T-helper 17 cell (primary cell): ENCODE measurements at regions not wholly inside any gene's neighbourhood (a gene's known extent, or its start where the extent isn't known, plus 50 kb on each side); places are given as distances from the start of the nearest gene placed in this dataset.
"Not testable (repeated sequence)": the region's sequence is repeated elsewhere in the genome, so short reads cannot be mapped to it uniquely, and the experiment has no call there.

ENCODE experiments used
- ATAC-seq: fragments of 150-1000 bp; cut with Tn5 transposase; 2 replicates; pipeline ENCODE4 v1.10.0; 2021; ENCODE audit warnings: mild to moderate bottlenecking, moderate library complexity
- DNase-seq, 3 donors: peaks; one replicate each; pipeline versions ENCODE4 v3.0.0 to v3.0.0-alpha.2; 2020 to 2021
- H3K9me3 ChIP-seq: one replicate; pipeline ENCODE4 v1.7.0; 2013; ENCODE audit warnings: low read length, mild to moderate bottlenecking; ENCODE audit not compliant: control insufficient read depth, poor library complexity, severe bottlenecking
- H3K27ac Mint-ChIP-seq: one replicate; pipeline ENCODE4 v1.8.0; 2022; ENCODE audit warnings: mild to moderate bottlenecking, moderate library complexity, mixed read lengths
- H3K27me3 Mint-ChIP-seq: one replicate; pipeline ENCODE4 v1.8.0; 2022; ENCODE audit warnings: mixed read lengths
- H3K36me3 Mint-ChIP-seq: one replicate; pipeline ENCODE4 v1.8.0; 2022; ENCODE audit warnings: low read depth, mixed read lengths
- H3K4me1 Mint-ChIP-seq: one replicate; pipeline ENCODE4 v1.8.0; 2022; ENCODE audit warnings: mild to moderate bottlenecking, mixed read lengths
- H3K4me3 Mint-ChIP-seq: one replicate; pipeline ENCODE4 v1.8.0; 2022; ENCODE audit warnings: mild to moderate bottlenecking, moderate library complexity, mixed read lengths

DNA sequence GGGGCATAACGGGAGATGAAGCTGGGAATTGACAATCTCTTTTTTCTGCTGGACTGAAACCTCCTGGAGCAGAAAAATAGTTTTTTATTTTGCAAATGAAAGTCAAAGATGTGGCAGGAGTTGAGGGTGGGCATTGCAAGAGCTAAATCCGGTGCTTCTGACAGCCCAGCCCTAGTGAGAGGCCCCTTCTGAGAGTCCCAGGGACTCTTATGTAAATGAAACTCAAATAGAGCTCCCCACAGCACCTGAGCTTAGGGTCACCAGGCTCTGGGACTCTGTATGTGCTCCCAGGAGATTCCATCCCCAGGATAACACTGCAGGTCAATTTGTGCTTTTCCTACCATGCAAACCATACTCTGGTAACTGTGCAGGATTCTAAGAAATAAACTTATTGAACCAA lies 192.8 kb downstream of the ANKRD30B start:
- no peaks in the 10 kb centered on the region for H3K36me3 Mint-ChIP-seq
- H3K9me3 ChIP-seq = no peaks in the 10 kb centered on the region
- ATAC-seq (no peak), DNase-seq (no peak)
- no peak overlapping the region for H3K4me3 Mint-ChIP-seq
- no peaks in the 10 kb centered on the region for H3K4me1 Mint-ChIP-seq
- H3K27ac Mint-ChIP-seq = no peak overlapping the region
- peaks cover 10% of the 10 kb centered on the region for H3K27me3 Mint-ChIP-seq

DNA sequence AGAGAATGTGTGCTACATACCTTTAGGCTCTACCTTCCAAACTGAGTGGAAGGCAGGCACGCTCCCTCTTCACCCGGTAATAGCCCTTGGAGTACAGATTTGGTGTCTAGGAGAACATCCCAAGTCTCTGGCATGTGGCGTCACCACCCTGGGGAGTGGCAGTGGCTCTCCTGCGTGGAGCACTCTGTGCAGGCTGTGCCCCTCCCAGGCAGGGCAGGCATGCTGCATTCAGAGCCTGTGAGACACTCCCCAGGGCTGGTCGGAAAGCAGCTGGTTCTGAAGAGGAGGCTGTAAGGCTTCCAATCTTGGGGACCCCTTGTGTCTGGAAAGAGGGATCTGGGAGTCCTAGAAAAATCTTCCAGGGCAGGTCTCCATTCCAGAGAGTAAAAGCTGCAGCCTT lies 193.3 kb downstream of the ANKRD30B start:
- H3K9me3 ChIP-seq = no peaks in the 10 kb centered on the region
- no peak overlapping the region for H3K27ac Mint-ChIP-seq
- no peaks in the 10 kb centered on the region for H3K36me3 Mint-ChIP-seq
- DNase-seq (no peak), ATAC-seq (no peak)
- peaks cover 10% of the 10 kb centered on the region for H3K27me3 Mint-ChIP-seq
- H3K4me1 Mint-ChIP-seq = no peaks in the 10 kb centered on the region
- H3K4me3 Mint-ChIP-seq = no peak overlapping the region

DNA sequence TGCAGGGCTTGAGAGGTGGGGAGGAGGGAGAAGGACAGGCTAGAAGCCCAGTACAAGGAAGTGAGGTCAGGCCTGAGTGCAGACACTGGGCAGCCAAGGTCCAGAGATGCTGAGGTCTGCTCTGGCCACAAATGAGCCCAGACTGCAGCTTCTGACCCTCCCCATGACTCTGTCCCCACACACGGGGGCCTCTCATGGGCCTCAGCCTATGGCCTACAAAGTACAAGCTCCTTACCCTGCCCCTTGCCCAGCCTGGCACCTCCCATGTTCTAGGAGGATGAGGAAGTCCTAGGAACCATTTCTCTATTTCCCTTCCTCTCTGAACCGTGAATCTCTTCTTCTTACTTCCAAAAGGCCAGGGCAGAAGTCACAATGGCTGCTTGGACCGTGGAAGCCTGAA lies 193.8 kb downstream of the ANKRD30B start:
- H3K4me3 Mint-ChIP-seq = no peak overlapping the region
- no peak overlapping the region for H3K27ac Mint-ChIP-seq
- H3K36me3 Mint-ChIP-seq = no peaks in the 10 kb centered on the region
- DNase-seq (no peak), ATAC-seq (no peak)
- H3K9me3 ChIP-seq = no peaks in the 10 kb centered on the region
- H3K4me1 Mint-ChIP-seq = no peaks in the 10 kb centered on the region
- H3K27me3 Mint-ChIP-seq = peaks cover 10% of the 10 kb centered on the region

DNA sequence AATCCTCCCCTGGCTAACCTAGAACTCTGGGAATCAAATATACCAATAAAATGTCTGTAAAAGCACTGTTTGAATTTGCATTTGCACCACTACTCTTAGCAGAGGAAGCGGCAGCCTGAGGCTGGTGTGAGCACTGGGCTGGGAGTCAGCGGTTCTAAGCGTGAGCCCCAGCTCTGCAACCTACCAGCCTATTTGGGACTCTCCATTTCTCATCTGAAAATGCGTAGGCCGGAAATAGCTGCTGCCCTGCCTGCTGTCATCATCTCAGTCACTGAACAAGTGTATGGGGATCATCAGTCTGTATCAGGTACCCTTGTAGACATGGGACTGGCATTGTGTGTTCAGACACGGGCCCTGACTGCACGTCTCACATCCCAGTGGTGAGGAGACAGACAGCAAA lies 194.3 kb downstream of the ANKRD30B start:
- Mint-ChIP-seq H3K27me3 (peaks cover 10% of the 10 kb centered on the region), H3K36me3 (no peaks in the 10 kb centered on the region), H3K4me3 (no peak overlapping the region), H3K27ac (no peak overlapping the region), H3K4me1 (no peaks in the 10 kb centered on the region)
- ATAC-seq (no peak), DNase-seq (no peak)
- H3K9me3 ChIP-seq = no peaks in the 10 kb centered on the region

DNA sequence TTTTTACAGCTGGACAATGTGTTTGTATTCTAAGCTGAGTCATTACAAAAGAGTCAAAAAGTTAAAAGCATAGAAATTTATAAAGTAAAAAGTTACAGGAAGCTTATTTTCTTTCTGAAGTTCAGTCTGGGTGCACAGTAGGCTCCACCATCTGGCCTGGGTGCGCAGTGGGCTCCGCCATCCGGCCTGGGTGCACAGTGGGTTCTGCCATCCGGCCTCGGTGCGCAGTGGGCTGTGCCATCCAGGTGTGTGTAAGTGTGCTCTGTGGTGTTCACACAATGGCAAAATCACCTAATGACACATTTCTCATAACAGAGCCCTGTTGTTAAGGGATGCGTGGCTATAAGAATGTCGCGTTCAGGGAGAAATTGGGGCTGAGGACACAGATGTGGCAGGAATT lies 195.5 kb downstream of the ANKRD30B start:
- H3K9me3 ChIP-seq = no peaks in the 10 kb centered on the region
- no peaks in the 10 kb centered on the region for H3K4me1 Mint-ChIP-seq
- no peak overlapping the region for H3K27ac Mint-ChIP-seq
- H3K36me3 Mint-ChIP-seq = no peaks in the 10 kb centered on the region
- H3K4me3 Mint-ChIP-seq = no peak overlapping the region
- ATAC-seq (no peak), DNase-seq (no peak)
- peaks cover 4% of the 10 kb centered on the region for H3K27me3 Mint-ChIP-seq

DNA sequence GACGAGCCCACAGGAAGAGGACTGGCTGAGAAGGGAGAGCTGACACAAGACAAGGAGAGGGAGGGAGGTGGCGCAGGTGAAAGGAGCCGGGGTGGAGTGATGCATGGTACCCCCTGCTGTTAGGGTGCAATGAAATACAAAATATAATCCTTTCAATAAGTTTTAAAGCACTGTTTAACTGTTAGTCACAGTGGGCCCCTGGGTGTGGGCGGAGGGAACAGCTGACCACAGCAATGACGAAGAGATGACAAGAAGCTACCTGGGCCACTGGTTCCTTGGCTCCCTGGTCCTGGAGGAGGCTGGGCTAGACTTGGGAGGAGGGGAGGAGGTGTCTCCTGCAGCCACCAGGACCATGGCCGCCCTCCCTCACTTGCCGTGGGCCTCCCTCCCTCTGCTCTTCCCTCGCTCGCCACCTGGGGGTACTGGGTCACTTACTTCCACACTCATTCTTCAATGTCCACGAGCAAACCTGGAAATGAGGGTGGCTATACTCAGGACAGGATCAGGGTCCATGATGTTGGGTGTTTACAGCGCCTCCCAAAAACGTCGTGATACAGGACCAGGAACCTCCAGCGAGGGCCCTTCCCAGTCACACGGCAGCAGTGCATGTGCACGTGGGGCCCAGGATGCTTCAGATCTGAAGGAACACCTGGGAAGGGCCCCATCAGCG lies 196.1 kb downstream of the ANKRD30B start:
- Mint-ChIP-seq H3K4me3 (no peak overlapping the region), H3K36me3 (no peaks in the 10 kb centered on the region), H3K27me3 (no peaks in the 10 kb centered on the region), H3K4me1 (no peaks in the 10 kb centered on the region), H3K27ac (no peak overlapping the region)
- no peak for ATAC-seq
- no peak for DNase-seq
- no peaks in the 10 kb centered on the region for H3K9me3 ChIP-seq

DNA sequence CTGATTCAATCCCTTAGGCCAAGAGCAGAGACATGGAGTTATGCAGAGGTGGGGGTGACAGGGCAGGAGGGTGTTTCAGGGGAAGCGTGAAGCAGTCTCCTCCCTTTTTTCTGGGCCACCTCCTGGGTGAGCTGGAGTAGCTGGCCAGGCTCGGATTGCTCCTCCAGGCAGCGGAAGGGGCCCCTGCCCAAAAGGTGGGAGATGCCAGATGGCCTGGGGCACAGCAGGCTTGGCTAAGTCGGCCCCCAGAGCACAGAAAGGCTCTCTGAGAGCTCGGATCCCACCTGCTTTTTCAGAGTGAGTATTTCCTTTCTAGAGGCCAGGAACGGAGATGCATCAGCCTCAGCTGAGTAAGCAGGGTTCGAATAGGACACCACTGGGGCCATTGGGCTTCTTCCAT lies 196.9 kb downstream of the ANKRD30B start:
- Mint-ChIP-seq H3K4me3 (no peak overlapping the region), H3K27ac (no peak overlapping the region), H3K4me1 (no peaks in the 10 kb centered on the region), H3K36me3 (no peaks in the 10 kb centered on the region), H3K27me3 (no peaks in the 10 kb centered on the region)
- H3K9me3 ChIP-seq = no peaks in the 10 kb centered on the region
- DNase-seq = no peak
- ATAC-seq = no peak

DNA sequence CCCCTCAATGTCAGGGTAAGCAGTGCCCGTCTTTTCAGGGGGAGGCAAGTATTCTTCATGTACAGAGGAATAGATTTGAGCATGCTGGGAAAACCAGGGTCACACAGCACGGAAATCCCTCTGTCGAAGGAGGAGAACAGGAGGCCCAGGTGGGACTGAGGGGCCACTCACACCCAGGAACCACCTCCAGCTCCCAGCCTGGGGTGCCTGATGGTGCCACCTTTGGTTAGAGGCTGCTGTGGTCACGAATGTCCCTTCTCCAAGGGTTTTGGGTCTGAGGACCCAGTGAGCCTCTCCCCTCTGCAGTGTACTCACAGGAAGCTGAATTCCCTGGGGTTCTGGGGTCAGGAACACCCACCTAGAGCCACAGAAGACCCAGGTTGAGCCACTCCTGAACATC lies 197.3 kb downstream of the ANKRD30B start:
- Mint-ChIP-seq H3K36me3 (no peaks in the 10 kb centered on the region), H3K27me3 (no peaks in the 10 kb centered on the region), H3K4me3 (no peak overlapping the region), H3K4me1 (no peaks in the 10 kb centered on the region), H3K27ac (no peak overlapping the region)
- DNase-seq (no peak), ATAC-seq (no peak)
- no peaks in the 10 kb centered on the region for H3K9me3 ChIP-seq

DNA sequence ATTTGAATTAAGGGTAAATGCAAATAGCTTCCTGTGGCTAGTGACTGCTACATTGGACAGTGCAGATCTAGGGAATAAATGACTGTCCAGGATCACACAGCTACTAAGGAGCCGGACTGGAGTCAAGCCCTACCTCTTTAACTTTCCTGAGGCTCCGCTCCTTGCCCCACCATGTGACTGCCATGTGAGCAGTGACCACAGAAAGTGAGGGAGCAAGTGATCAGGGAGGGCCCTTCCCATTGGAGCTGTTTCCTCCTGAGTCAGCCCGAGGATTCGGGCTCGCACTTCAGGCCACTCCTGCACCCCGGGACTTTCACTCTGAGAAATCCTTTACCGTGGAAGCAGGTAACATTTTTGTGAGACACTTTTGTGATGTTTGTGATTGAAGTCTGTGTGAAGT lies 198.0 kb downstream of the ANKRD30B start:
- no peaks in the 10 kb centered on the region for H3K4me1 Mint-ChIP-seq

DNA sequence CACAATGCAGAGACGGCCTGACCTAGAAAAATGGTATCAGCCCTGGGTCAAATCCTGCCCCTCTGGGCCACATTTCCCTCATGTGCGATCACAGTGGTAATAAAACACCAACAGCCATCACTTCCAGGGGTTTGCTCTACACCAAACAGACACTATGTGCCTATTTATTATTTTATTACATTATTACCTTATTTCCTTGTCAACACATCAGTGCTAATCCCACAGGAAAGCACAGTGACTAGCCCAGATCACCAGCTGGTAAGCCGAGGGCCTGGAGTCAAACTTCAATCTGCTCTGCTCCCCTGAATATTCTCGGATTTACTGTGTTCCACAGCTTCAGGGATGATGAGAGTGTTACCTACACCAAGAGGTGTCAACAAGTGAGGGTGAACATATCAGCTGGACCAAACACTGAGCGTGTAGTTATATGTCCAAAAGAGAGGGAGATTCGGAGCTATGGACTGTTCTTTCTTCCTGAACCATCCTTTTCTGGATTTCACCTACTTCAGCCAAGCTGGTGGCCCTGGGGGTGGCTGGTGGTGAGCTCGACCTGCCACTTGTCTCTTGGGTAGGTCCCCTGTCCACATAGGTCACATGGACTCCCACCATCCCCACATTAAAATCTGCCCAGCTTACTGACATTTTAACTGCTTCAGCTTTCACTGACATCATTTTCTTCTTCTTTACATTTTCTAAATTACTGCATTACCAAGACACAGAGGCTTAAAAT lies 198.9 kb downstream of the ANKRD30B start:
- H3K27me3 Mint-ChIP-seq, H3K4me1 Mint-ChIP-seq, H3K36me3 Mint-ChIP-seq, H3K27ac Mint-ChIP-seq, ATAC-seq, DNase-seq, H3K9me3 ChIP-seq, H3K4me3 Mint-ChIP-seq: not testable (repeated sequence)

More for the DNA sequence above, 198.0 kb downstream of the ANKRD30B start:
- no peaks in the 10 kb centered on the region for H3K9me3 ChIP-seq
- Mint-ChIP-seq H3K36me3 (no peaks in the 10 kb centered on the region), H3K4me3 (no peak overlapping the region), H3K27ac (no peak overlapping the region), H3K27me3 (no peaks in the 10 kb centered on the region)
- no peak for DNase-seq
- ATAC-seq = no peak

DNA sequence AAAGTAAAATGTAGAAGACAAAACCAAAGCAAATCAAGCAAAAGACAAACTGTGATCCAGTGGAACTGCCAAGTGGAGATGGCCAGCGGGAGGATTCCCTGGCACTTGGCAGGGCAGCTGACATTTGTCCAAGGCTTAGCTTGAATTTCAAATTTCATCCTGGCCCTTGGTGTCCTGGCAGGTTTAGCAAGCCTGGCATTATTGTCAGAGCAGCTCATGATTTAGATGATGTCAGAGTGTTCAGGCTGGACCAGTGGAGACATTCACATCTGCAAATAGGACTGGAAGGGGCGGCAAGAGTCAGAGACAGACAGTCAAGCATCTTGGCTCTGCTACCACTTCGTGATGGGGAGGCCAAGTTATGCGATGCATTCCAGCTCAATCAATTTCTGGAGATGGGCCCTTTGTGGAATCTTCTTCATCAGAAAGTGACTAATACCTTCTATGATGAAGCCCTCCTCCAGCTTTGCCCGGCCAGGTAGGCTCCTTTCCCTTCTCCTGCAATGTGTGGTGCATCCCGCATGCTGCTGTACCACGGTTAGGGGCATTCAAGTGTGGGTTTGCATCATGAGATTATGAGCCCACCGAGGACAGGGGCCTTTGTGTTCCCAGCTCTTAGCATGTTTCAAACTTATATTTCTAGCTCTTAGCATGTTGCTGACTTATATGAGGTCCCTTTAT lies 199.7 kb downstream of the ANKRD30B start:
- Mint-ChIP-seq H3K36me3 (no peaks in the 10 kb centered on the region), H3K4me3 (no peak overlapping the region), H3K27ac (no peak overlapping the region), H3K4me1 (no peaks in the 10 kb centered on the region), H3K27me3 (no peaks in the 10 kb centered on the region)
- H3K9me3 ChIP-seq = no peaks in the 10 kb centered on the region
- ATAC-seq = no peak
- DNase-seq = no peak

DNA sequence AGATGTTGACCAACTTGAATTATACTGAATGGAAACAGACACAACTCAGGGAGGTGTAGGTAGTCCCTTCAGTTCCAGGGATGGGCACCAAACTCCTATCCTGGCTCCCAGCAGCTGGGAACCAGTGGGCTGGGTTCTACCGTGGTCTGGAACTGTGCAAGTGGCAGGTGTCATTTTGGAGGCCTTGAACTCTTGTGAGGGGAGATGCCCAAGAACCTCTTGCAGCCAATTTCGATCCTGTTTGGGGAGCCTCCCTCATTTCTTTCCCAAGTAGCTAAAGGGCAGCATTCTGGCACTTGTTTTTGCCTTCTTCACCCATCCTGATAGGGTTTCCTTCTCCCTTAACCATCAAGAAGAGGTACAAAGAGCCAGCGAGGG lies 200.2 kb downstream of the ANKRD30B start:
- no peak overlapping the region for H3K4me3 Mint-ChIP-seq
- H3K4me1 Mint-ChIP-seq = no peaks in the 10 kb centered on the region
- no peaks in the 10 kb centered on the region for H3K27me3 Mint-ChIP-seq
- no peak for ATAC-seq
- no peak overlapping the region for H3K27ac Mint-ChIP-seq
- H3K36me3 Mint-ChIP-seq = no peaks in the 10 kb centered on the region
- H3K9me3 ChIP-seq = no peaks in the 10 kb centered on the region
- no peak for DNase-seq

DNA sequence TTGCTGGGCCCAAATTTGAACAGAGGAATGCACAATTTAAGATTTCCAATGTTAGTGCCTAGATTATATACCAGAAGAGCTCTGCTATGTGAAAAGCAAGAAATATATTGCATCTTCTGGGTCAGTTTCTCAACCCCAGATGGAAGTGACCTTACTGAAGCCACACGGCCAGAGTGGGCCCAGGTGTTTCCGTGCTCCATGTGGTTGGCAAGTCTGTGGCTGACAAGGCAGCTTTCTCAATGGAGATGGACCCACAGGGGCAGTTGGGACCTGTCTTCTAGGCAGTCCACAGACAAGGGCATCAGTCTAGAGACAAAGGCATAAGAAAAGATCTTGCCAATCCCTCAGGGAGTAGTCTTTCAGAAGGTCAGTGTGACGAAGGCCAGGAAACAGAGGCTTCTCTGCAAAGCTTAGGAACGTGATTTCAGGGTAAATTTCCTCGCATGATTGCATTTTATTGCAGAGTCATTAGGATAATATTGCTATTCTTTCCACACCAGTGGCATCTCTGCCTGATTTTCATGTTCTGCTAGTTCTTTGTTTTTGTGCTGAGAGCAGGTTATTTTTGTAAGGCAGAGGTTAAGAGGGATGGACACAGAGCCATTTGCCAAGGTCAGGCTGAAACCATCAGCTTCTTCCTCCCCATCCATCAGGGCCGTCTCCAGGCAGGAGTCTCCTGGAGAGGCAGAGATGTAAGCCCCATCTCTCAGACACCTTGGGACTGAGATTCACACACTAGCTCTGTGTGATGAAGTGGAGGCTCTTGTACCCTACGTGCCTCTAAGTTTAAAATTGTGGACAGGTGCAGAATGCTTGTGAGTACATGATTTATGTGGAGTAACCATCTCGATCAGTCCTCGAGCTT lies 202.1 kb downstream of the ANKRD30B start:
- H3K9me3 ChIP-seq = no peaks in the 10 kb centered on the region
- ATAC-seq (no peak), DNase-seq (no peak)
- Mint-ChIP-seq H3K36me3 (no peaks in the 10 kb centered on the region), H3K4me1 (no peaks in the 10 kb centered on the region), H3K27me3 (no peaks in the 10 kb centered on the region), H3K27ac (no peak overlapping the region), H3K4me3 (no peak overlapping the region)
